Neural progenitor cell (in vitro differentiated cells): ENCODE measurements at regions not wholly inside any gene's neighbourhood (a gene's known extent, or its start where the extent isn't known, plus 50 kb on each side); places are given as distances from the start of the nearest gene placed in this dataset.

ENCODE experiments used
- DNase-seq: peaks from one replicate; pipeline ENCODE4 v3.0.0-alpha.2; 2016; ENCODE audit warnings: low spot score
- H2AFZ ChIP-seq: fragments of 200-600 bp; sonication (generic); replicated peaks from 2 replicates; pipeline ENCODE4 v1.6.1; 2016; ENCODE audit warnings: antibody characterized with exemption
- H3F3A ChIP-seq: fragments of 200-600 bp; sonication (generic); 2 replicates; pipeline ENCODE4 v1.6.1; 2016; ENCODE audit warnings: antibody characterized with exemption, low read depth
- H3K27ac ChIP-seq: fragments of 200-600 bp; sonication (generic); 2 replicates; pipeline ENCODE4 v1.5.1; 2016; ENCODE audit warnings: mild to moderate bottlenecking
- H3K27me3 ChIP-seq: fragments of 200-600 bp; sonication (generic); 2 replicates; pipeline ENCODE4 v1.6.1; 2016; ENCODE audit warnings: mild to moderate bottlenecking, moderate library complexity
- H3K36me3 ChIP-seq: fragments of 200-600 bp; sonication (generic); 2 replicates; pipeline ENCODE4 v1.5.1; 2016
- H3K4me1 ChIP-seq: fragments of 200-600 bp; sonication (generic); 2 replicates; pipeline ENCODE4 v1.6.1; 2016; ENCODE audit warnings: mixed run types
- H3K4me2 ChIP-seq: fragments of 200-600 bp; sonication (generic); 2 replicates; pipeline ENCODE4 v1.6.1; 2016
- H3K4me3 ChIP-seq: fragments of 200-600 bp; sonication (generic); 2 replicates; pipeline ENCODE4 v1.5.1; 2016
- H3K79me2 ChIP-seq: fragments of 200-600 bp; sonication (generic); 2 replicates; pipeline ENCODE4 v1.6.1; 2016; ENCODE audit warnings: low read depth
- H3K9ac ChIP-seq: fragments of 200-600 bp; sonication (generic); 2 replicates; pipeline ENCODE4 v1.6.1; 2016
- H3K9me3 ChIP-seq: fragments of 200-600 bp; sonication (generic); 2 replicates; pipeline ENCODE4 v1.5.1; 2016; ENCODE audit warnings: low read depth
- H4K20me1 ChIP-seq: fragments of 200-600 bp; sonication (generic); 2 replicates; pipeline ENCODE4 v1.6.1; 2016; ENCODE audit warnings: low read depth
- H3K27ac Mint-ChIP-seq: 3 replicates; pipeline ENCODE4 v1.8.0; 2021; ENCODE audit warnings: mixed read lengths
- H3K27me3 Mint-ChIP-seq: 2 replicates; pipeline ENCODE4 v1.8.0; 2022; ENCODE audit warnings: low read depth, mild to moderate bottlenecking, inconsistent platforms, moderate library complexity, mixed read lengths; ENCODE audit not compliant: insufficient read depth
- H3K36me3 Mint-ChIP-seq: 3 replicates; pipeline ENCODE4 v1.8.0; 2021; ENCODE audit warnings: mixed read lengths
- H3K4me1 Mint-ChIP-seq: 3 replicates; pipeline ENCODE4 v1.8.0; 2021; ENCODE audit warnings: mixed read lengths
- H3K4me3 Mint-ChIP-seq: 3 replicates; pipeline ENCODE4 v1.8.0; 2021; ENCODE audit warnings: mild to moderate bottlenecking, moderate library complexity, mixed read lengths
- H3K9me3 Mint-ChIP-seq: 3 replicates; pipeline ENCODE4 v1.8.0; 2020; ENCODE audit warnings: mixed read lengths
- EZH2 ChIP-seq: fragments of 200-600 bp; sonication (generic); IDR thresholded peaks from 2 replicates; pipeline ENCODE4 v1.6.1; 2017; ENCODE audit warnings: antibody characterized with exemption, mild to moderate bottlenecking, moderate library complexity
- EZH2phosphoT487 ChIP-seq: fragments of 200-600 bp; sonication (generic); IDR thresholded peaks from 2 replicates; pipeline ENCODE4 v1.6.1; 2017; ENCODE audit warnings: antibody characterized with exemption
- TF ChIP-seq, protein P1 (sequence below): fragments of 200-600 bp; sonication (generic); IDR thresholded peaks from 2 replicates; pipeline ENCODE4 v1.5.1; 2017; ENCODE audit warnings: antibody characterized with exemption, mild to moderate bottlenecking

- Histone ChIP-seq H3K36me3 (no peaks in the 10 kb centered on the region), H3K4me2 (no peak overlapping the region), H4K20me1 (no peaks in the 10 kb centered on the region), H3K27ac (no peak overlapping the region), H3K9me3 (no peaks in the 10 kb centered on the region), H3K79me2 (no peaks in the 10 kb centered on the region), H3K4me3 (no peak overlapping the region), H3K9ac (no peak overlapping the region), H3K27me3 (no peaks in the 10 kb centered on the region), H3F3A (no peaks in the 10 kb centered on the region), H2AFZ (no peak overlapping the region), H3K4me1 (no peaks in the 10 kb centered on the region)
- H3K27ac Mint-ChIP-seq = no peak overlapping the region
- H3K4me3 Mint-ChIP-seq = no peak overlapping the region
- TF ChIP-seq EZH2phosphoT487 = no peak
- TF ChIP-seq, protein P1, sequence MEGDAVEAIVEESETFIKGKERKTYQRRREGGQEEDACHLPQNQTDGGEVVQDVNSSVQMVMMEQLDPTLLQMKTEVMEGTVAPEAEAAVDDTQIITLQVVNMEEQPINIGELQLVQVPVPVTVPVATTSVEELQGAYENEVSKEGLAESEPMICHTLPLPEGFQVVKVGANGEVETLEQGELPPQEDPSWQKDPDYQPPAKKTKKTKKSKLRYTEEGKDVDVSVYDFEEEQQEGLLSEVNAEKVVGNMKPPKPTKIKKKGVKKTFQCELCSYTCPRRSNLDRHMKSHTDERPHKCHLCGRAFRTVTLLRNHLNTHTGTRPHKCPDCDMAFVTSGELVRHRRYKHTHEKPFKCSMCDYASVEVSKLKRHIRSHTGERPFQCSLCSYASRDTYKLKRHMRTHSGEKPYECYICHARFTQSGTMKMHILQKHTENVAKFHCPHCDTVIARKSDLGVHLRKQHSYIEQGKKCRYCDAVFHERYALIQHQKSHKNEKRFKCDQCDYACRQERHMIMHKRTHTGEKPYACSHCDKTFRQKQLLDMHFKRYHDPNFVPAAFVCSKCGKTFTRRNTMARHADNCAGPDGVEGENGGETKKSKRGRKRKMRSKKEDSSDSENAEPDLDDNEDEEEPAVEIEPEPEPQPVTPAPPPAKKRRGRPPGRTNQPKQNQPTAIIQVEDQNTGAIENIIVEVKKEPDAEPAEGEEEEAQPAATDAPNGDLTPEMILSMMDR = no peak
- TF ChIP-seq EZH2 = no peak
- H3K27me3 Mint-ChIP-seq = no peaks in the 10 kb centered on the region
- DNase-seq = no peak
- peaks cover 8% of the 10 kb centered on the region for H3K36me3 Mint-ChIP-seq
- H3K9me3 Mint-ChIP-seq = peaks cover 9% of the 10 kb centered on the region
- no peaks in the 10 kb centered on the region for H3K4me1 Mint-ChIP-seq
These were observed 267.3 kb downstream of the RFC3 start for GRCh38 chr13:34085204-34085603.

DNA sequence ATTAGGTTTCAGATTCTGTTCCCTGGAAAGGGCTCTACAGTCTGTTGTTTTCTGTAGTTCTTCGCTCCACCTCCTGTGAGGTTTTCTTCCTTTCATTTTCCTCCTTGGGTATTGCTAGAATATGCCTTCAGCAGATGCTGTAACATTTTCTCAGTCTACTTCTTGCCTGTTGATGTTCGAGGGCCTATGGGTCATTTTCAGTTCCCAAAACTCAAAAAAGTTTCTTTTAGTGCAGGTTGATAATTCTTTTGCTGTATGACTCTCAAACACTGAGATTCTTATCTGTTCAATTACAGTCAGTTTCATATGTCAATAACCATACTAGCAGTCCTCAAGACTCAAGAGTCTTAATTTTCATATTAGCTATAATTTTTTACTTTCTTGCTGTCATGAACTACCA is 268.3 kb downstream of the RFC3 start:
- Histone ChIP-seq H3K4me1 (no peaks in the 10 kb centered on the region), H3K27ac (no peak overlapping the region), H3K9me3 (no peaks in the 10 kb centered on the region), H2AFZ (no peak overlapping the region), H3K4me2 (no peak overlapping the region), H3K79me2 (no peaks in the 10 kb centered on the region), H3F3A (no peaks in the 10 kb centered on the region), H4K20me1 (no peaks in the 10 kb centered on the region), H3K27me3 (no peaks in the 10 kb centered on the region), H3K4me3 (no peak overlapping the region), H3K36me3 (no peaks in the 10 kb centered on the region), H3K9ac (no peak overlapping the region)
- H3K4me1 Mint-ChIP-seq = no peaks in the 10 kb centered on the region
- H3K27ac Mint-ChIP-seq = no peak overlapping the region
- H3K4me3 Mint-ChIP-seq = no peak overlapping the region
- peaks cover 8% of the 10 kb centered on the region for H3K36me3 Mint-ChIP-seq
- DNase-seq = no peak
- H3K27me3 Mint-ChIP-seq = no peaks in the 10 kb centered on the region
- TF ChIP-seq EZH2 (no peak), EZH2phosphoT487 (no peak)
- TF ChIP-seq, protein P1 = no peak
- peaks cover 9% of the 10 kb centered on the region for H3K9me3 Mint-ChIP-seq

DNA sequence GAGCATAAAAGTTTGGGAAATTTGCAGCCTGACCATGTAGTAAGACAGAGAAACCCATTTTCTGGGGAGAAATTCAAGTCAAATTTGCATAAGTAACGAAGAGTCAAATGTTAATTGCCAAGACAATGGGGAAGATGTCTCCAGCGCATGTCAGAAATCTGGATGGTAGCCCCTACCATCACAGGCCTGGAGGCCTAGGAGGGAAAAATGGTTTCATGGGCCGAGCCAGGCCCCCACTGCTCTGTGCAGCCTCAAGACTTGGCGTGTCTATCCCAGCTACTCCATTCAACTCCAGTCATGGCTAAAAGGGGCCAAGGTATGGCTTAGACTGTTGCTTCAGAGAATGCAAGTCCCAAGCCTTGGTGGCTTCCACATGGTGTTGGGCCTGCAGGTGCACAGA is 269.8 kb downstream of the RFC3 start:
- Mint-ChIP-seq H3K27me3 (no peaks in the 10 kb centered on the region), H3K36me3 (peaks cover 8% of the 10 kb centered on the region), H3K9me3 (peaks cover 9% of the 10 kb centered on the region), H3K4me3 (no peak overlapping the region), H3K4me1 (no peaks in the 10 kb centered on the region), H3K27ac (no peak overlapping the region)
- no peaks in the 10 kb centered on the region for H3K36me3 ChIP-seq
- H4K20me1 ChIP-seq = no peaks in the 10 kb centered on the region
- H3K9me3 ChIP-seq = no peaks in the 10 kb centered on the region
- no peak overlapping the region for H3K4me3 ChIP-seq
- TF ChIP-seq EZH2phosphoT487 (no peak), EZH2 (no peak)
- H3K4me1 ChIP-seq = no peaks in the 10 kb centered on the region
- H3K9ac ChIP-seq = no peak overlapping the region
- no peaks in the 10 kb centered on the region for H3F3A ChIP-seq
- no peak overlapping the region for H3K4me2 ChIP-seq
- no peak overlapping the region for H3K27ac ChIP-seq
- H3K79me2 ChIP-seq = no peaks in the 10 kb centered on the region
- no peaks in the 10 kb centered on the region for H3K27me3 ChIP-seq
- no peak overlapping the region for H2AFZ ChIP-seq
- no peak for DNase-seq

DNA sequence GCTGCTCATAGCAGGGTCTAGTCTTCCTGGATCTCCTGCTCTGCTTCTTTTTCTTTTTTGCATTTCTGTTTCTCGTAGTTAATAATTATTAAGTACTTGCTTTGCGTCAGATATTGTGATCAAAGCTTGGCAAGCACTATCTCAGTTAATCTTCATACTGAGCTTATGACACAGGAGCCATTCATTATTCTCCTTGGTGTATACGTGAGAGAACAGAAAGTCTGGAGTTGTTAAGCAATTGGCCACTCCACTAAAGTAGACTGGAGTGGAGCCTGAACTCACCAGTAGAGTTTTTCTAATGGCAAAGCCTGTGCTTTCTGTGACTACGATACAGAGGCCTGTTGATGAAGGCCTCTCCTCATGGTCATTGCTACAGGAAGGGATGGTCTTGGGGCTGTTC is 285.9 kb downstream of the RFC3 start:
- Histone ChIP-seq H3K9me3 (no peaks in the 10 kb centered on the region), H3K4me3 (no peak overlapping the region), H3K4me1 (no peaks in the 10 kb centered on the region), H3K79me2 (no peaks in the 10 kb centered on the region), H3K9ac (no peak overlapping the region), H2AFZ (no peak overlapping the region), H3F3A (no peaks in the 10 kb centered on the region), H3K27me3 (no peaks in the 10 kb centered on the region), H3K27ac (no peak overlapping the region), H3K4me2 (no peak overlapping the region), H4K20me1 (no peaks in the 10 kb centered on the region), H3K36me3 (no peaks in the 10 kb centered on the region)
- Mint-ChIP-seq H3K36me3 (no peaks in the 10 kb centered on the region), H3K4me3 (no peak overlapping the region), H3K4me1 (no peaks in the 10 kb centered on the region), H3K27me3 (no peaks in the 10 kb centered on the region), H3K9me3 (no peaks in the 10 kb centered on the region), H3K27ac (no peak overlapping the region)
- TF ChIP-seq EZH2phosphoT487 (no peak), EZH2 (no peak)
- TF ChIP-seq, protein P1 = no peak
- DNase-seq = no peak
